Caco-2 (cell line): ENCODE measurements at regions not wholly inside any gene's neighbourhood (a gene's known extent, or its start where the extent isn't known, plus 50 kb on each side); places are given as distances from the start of the nearest gene placed in this dataset.

Experiments used
- BruUV-seq: library from RNA; stranded (reverse); fragments of 400-500 nt; replicated peaks from 2 replicates; lab custom pipeline; 2021; lab: Mats Ljungman, UMichigan
- CTCF ChIA-PET: fragments of 300-600 bp; sonication (Branson Sonifier 250); formaldehyde crosslinking; loops from one replicate; lab custom pipeline; 2022; ENCODE audit warnings: antibody characterized with exemption; lab: Charles Lee
- POLR2A ChIA-PET: fragments of 300-600 bp; sonication (Branson Sonifier 250); formaldehyde crosslinking; loops from one replicate; lab custom pipeline; 2022; ENCODE audit warnings: antibody characterized with exemption; lab: Charles Lee
- DNase-seq, 2 experiments: peaks; one replicate each; pipeline versions ENCODE4 v3.0.0 to v3.0.0-alpha.2; 2020 to 2022
- H3K27me3 ChIP-seq: replicated peaks from 2 replicates; pipeline ENCODE4 v1.6.0; 2011; ENCODE audit warnings: low read length; ENCODE audit not compliant: control insufficient read depth, insufficient read depth
- H3K36me3 ChIP-seq: 2 replicates; pipeline ENCODE4 v1.5.1; 2011; ENCODE audit warnings: low read length; ENCODE audit not compliant: control insufficient read depth, insufficient read depth
- H3K4me1 ChIP-seq: fragments of 250-450 bp; sonication (Bioruptor Pico); 2 replicates; pipeline ENCODE4 v1.5.1; 2020; ENCODE audit warnings: mild to moderate bottlenecking
- H3K4me3 ChIP-seq: 2 replicates; pipeline ENCODE4 v1.5.1; 2011; ENCODE audit warnings: low read depth, mild to moderate bottlenecking, control low read depth, low read length
- H3K9me3 ChIP-seq: fragments of 250-450 bp; sonication (Bioruptor Pico); 2 replicates; pipeline ENCODE4 v1.5.1; 2020; ENCODE audit warnings: mild to moderate bottlenecking, moderate library complexity
- H3K27ac Mint-ChIP-seq: one replicate; pipeline ENCODE4 v1.8.0; 2022; ENCODE audit warnings: mixed read lengths; ENCODE audit not compliant: unreplicated experiment
- H3K27me3 Mint-ChIP-seq: one replicate; pipeline ENCODE4 v1.8.0; 2022; ENCODE audit warnings: mixed read lengths; ENCODE audit not compliant: insufficient read depth, unreplicated experiment
- H3K36me3 Mint-ChIP-seq: one replicate; pipeline ENCODE4 v1.8.0; 2022; ENCODE audit warnings: mild to moderate bottlenecking, mixed read lengths; ENCODE audit not compliant: insufficient read depth, unreplicated experiment
- H3K4me1 Mint-ChIP-seq: one replicate; pipeline ENCODE4 v1.8.0; 2022; ENCODE audit warnings: low read depth, mixed read lengths; ENCODE audit not compliant: unreplicated experiment
- H3K4me3 Mint-ChIP-seq: one replicate; pipeline ENCODE4 v1.8.0; 2022; ENCODE audit warnings: mild to moderate bottlenecking, moderate library complexity, mixed read lengths; ENCODE audit not compliant: unreplicated experiment
- H3K9me3 Mint-ChIP-seq: one replicate; pipeline ENCODE4 v1.8.0; 2022; ENCODE audit warnings: mixed read lengths; ENCODE audit not compliant: unreplicated experiment
- intact Hi-C: fragments of 100-400 bp; cut with micrococcal nuclease; formaldehyde crosslinking; loops from one replicate; pipeline ENCODE4 v1.10.0; 2022; ENCODE audit not compliant: unreplicated experiment
- TF ChIP-seq, protein P1 (sequence below), 2 experiments: fragments of 200-600 bp in 1 of 2; IDR thresholded peaks; 1 replicate in 1 of 2; 2 replicates in 1 of 2; pipeline versions ENCODE4 v1.5.1 to v1.8.0; 2011 to 2022; ENCODE audit warnings: antibody characterized with exemption in 1 of 2, control low read depth in 1 of 2, inconsistent platforms in 1 of 2, low read depth in 1 of 2, low read length in 1 of 2, mild to moderate bottlenecking in 1 of 2, moderate library complexity in 1 of 2; ENCODE audit not compliant: insufficient read depth in 1 of 2, severe bottlenecking in 1 of 2, unreplicated experiment in 1 of 2

GRCh38 chr14:89501381-89501780 is 84.3 kb upstream of the FOXN3 start:
- Histone ChIP-seq H3K9me3 (no peaks in the 10 kb centered on the region), H3K4me1 (no peaks in the 10 kb centered on the region), H3K36me3 (no peaks in the 10 kb centered on the region), H3K27me3 (no peaks in the 10 kb centered on the region), H3K4me3 (no peak overlapping the region)
- BruUV-seq = no TSS peak
- DNase-seq = no peak
- Mint-ChIP-seq H3K36me3 (no peaks in the 10 kb centered on the region), H3K27ac (no peak overlapping the region), H3K9me3 (no peaks in the 10 kb centered on the region), H3K4me3 (no peak overlapping the region), H3K4me1 (no peaks in the 10 kb centered on the region), H3K27me3 (no peaks in the 10 kb centered on the region)
- ChIA-PET CTCF (no interaction called here), POLR2A (no interaction called here)
- intact Hi-C loops = no loop called here
- TF ChIP-seq, protein P1, sequence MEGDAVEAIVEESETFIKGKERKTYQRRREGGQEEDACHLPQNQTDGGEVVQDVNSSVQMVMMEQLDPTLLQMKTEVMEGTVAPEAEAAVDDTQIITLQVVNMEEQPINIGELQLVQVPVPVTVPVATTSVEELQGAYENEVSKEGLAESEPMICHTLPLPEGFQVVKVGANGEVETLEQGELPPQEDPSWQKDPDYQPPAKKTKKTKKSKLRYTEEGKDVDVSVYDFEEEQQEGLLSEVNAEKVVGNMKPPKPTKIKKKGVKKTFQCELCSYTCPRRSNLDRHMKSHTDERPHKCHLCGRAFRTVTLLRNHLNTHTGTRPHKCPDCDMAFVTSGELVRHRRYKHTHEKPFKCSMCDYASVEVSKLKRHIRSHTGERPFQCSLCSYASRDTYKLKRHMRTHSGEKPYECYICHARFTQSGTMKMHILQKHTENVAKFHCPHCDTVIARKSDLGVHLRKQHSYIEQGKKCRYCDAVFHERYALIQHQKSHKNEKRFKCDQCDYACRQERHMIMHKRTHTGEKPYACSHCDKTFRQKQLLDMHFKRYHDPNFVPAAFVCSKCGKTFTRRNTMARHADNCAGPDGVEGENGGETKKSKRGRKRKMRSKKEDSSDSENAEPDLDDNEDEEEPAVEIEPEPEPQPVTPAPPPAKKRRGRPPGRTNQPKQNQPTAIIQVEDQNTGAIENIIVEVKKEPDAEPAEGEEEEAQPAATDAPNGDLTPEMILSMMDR (IDR thresholded peaks at IDR 0.05; ENCODE audit: insufficient read depth in 1 of 2, low read depth in 1 of 2, low read length in 1 of 2, severe bottlenecking in 1 of 2, unreplicated experiment in 1 of 2) = no peak

- H3K9me3 Mint-ChIP-seq = no peaks in the 10 kb centered on the region
- no peak for DNase-seq
- H3K27ac Mint-ChIP-seq = no peak overlapping the region
- H3K36me3 ChIP-seq = no peaks in the 10 kb centered on the region
- TF ChIP-seq, protein P1 (IDR thresholded peaks at IDR 0.05; ENCODE audit: insufficient read depth in 1 of 2, low read depth in 1 of 2, low read length in 1 of 2, severe bottlenecking in 1 of 2, unreplicated experiment in 1 of 2) = no peak
- no peaks in the 10 kb centered on the region for H3K27me3 Mint-ChIP-seq
- H3K27me3 ChIP-seq = no peaks in the 10 kb centered on the region
- intact Hi-C loops = no loop called here
- ChIA-PET CTCF (no interaction called here), POLR2A (no interaction called here)
- no peaks in the 10 kb centered on the region for H3K4me1 Mint-ChIP-seq
- no peaks in the 10 kb centered on the region for H3K36me3 Mint-ChIP-seq
- H3K4me3 Mint-ChIP-seq = no peak overlapping the region
- no peaks in the 10 kb centered on the region for H3K9me3 ChIP-seq
- no peak overlapping the region for H3K4me3 ChIP-seq
- no peaks in the 10 kb centered on the region for H3K4me1 ChIP-seq
- BruUV-seq = no TSS peak
Measured at GRCh38 chr14:89500303-89500702, 83.3 kb upstream of the FOXN3 start.

GRCh38 chr14:89498878-89499277 is 81.8 kb upstream of the FOXN3 start:
- Mint-ChIP-seq H3K9me3 (no peaks in the 10 kb centered on the region), H3K4me1 (no peaks in the 10 kb centered on the region), H3K27me3 (no peaks in the 10 kb centered on the region), H3K4me3 (no peak overlapping the region), H3K27ac (no peak overlapping the region), H3K36me3 (no peaks in the 10 kb centered on the region)
- intact Hi-C loops = no loop called here
- CTCF ChIA-PET = interaction anchor here (0.6 kb wide), 1 partner anchor 274 kb away, joined by 4 read pairs; no protein-coding TSS in a partner anchor
- no peak overlapping the region for H3K4me3 ChIP-seq
- no TSS peak for BruUV-seq
- no peaks in the 10 kb centered on the region for H3K36me3 ChIP-seq
- H3K27me3 ChIP-seq = no peaks in the 10 kb centered on the region
- POLR2A ChIA-PET = no interaction called here
- no peaks in the 10 kb centered on the region for H3K4me1 ChIP-seq
- H3K9me3 ChIP-seq = no peaks in the 10 kb centered on the region
- DNase-seq = no peak
- TF ChIP-seq, protein P1 (IDR thresholded peaks at IDR 0.05; ENCODE audit: insufficient read depth in 1 of 2, low read depth in 1 of 2, low read length in 1 of 2, severe bottlenecking in 1 of 2, unreplicated experiment in 1 of 2) = no peak
